ENCODE measurements at regions not wholly inside any gene's neighbourhood (a gene's known extent, or its start where the extent isn't known, plus 50 kb on each side); places are given as distances from the start of the nearest gene placed in this dataset.

- Histone ChIP-seq H3K36me3 (ENCODE audit: control insufficient read depth in 2 of 2, insufficient read depth in 2 of 2, low read length in 2 of 2) (no peaks in the 10 kb centered on the region), H3K9ac (ENCODE audit: low read depth in 1 of 2, low read length in 2 of 2) (no peak overlapping the region), H3K9me3 (ENCODE audit: control insufficient read depth in 2 of 2, low read length in 2 of 2) (no peaks in the 10 kb centered on the region), H3K27me3 (ENCODE audit: control insufficient read depth in 2 of 2, insufficient read depth in 2 of 2, low read length in 2 of 2) (peaks cover 0 to 7% of the 10 kb centered on the region in 2 donors), H3K4me3 (ENCODE audit: low read length in 2 of 2) (no peak overlapping the region), H3K4me1 (ENCODE audit: control insufficient read depth in 2 of 2, insufficient read depth in 2 of 2, low read length in 2 of 2) (no peaks in the 10 kb centered on the region), H3K27ac (ENCODE audit: low read depth in 2 of 2, low read length in 2 of 2) (no peak overlapping the region)
Observed at GRCh38 chr15:70158309-70159000, 60.7 kb upstream of the TLE3 start.

GRCh38 chr15:70156671-70157271 lies 59.1 kb upstream of the TLE3 start:
- Histone ChIP-seq H3K4me1 (ENCODE audit: control insufficient read depth in 2 of 2, insufficient read depth in 2 of 2, low read length in 2 of 2) (no peaks in the 10 kb centered on the region), H3K27me3 (ENCODE audit: control insufficient read depth in 2 of 2, insufficient read depth in 2 of 2, low read length in 2 of 2) (peaks cover 0 to 9% of the 10 kb centered on the region in 2 donors), H3K36me3 (ENCODE audit: control insufficient read depth in 2 of 2, insufficient read depth in 2 of 2, low read length in 2 of 2) (no peaks in the 10 kb centered on the region), H3K9ac (ENCODE audit: low read depth in 1 of 2, low read length in 2 of 2) (no peak overlapping the region), H3K4me3 (ENCODE audit: low read length in 2 of 2) (no peak overlapping the region), H3K9me3 (ENCODE audit: control insufficient read depth in 2 of 2, low read length in 2 of 2) (no peaks in the 10 kb centered on the region), H3K27ac (ENCODE audit: low read depth in 2 of 2, low read length in 2 of 2) (no peak overlapping the region)

- H3K9ac ChIP-seq (ENCODE audit: low read depth in 1 of 2, low read length in 2 of 2): no peak overlapping the region
- H3K4me1 ChIP-seq (ENCODE audit: control insufficient read depth in 2 of 2, insufficient read depth in 2 of 2, low read length in 2 of 2): no peaks in the 10 kb centered on the region
- H3K4me3 ChIP-seq (ENCODE audit: low read length in 2 of 2): no peak overlapping the region
- H3K27me3 ChIP-seq (ENCODE audit: control insufficient read depth in 2 of 2, insufficient read depth in 2 of 2, low read length in 2 of 2): peaks cover 0 to 5% of the 10 kb centered on the region in 2 donors
- H3K27ac ChIP-seq (ENCODE audit: low read depth in 2 of 2, low read length in 2 of 2): no peak overlapping the region
- H3K9me3 ChIP-seq (ENCODE audit: control insufficient read depth in 2 of 2, low read length in 2 of 2): no peaks in the 10 kb centered on the region
- H3K36me3 ChIP-seq (ENCODE audit: control insufficient read depth in 2 of 2, insufficient read depth in 2 of 2, low read length in 2 of 2): no peaks in the 10 kb centered on the region
Observed at GRCh38 chr15:70154718-70155347, 57.1 kb upstream of the TLE3 start.

GRCh38 chr15:70153921-70154717 lies 56.4 kb upstream of the TLE3 start:
- Histone ChIP-seq H3K36me3 (ENCODE audit: control insufficient read depth in 2 of 2, insufficient read depth in 2 of 2, low read length in 2 of 2) (no peaks in the 10 kb centered on the region), H3K27ac (ENCODE audit: low read depth in 2 of 2, low read length in 2 of 2) (no peak overlapping the region), H3K4me3 (ENCODE audit: low read length in 2 of 2) (no peak overlapping the region), H3K4me1 (ENCODE audit: control insufficient read depth in 2 of 2, insufficient read depth in 2 of 2, low read length in 2 of 2) (no peaks in the 10 kb centered on the region), H3K9me3 (ENCODE audit: control insufficient read depth in 2 of 2, low read length in 2 of 2) (no peaks in the 10 kb centered on the region), H3K9ac (ENCODE audit: low read depth in 1 of 2, low read length in 2 of 2) (no peak overlapping the region), H3K27me3 (ENCODE audit: control insufficient read depth in 2 of 2, insufficient read depth in 2 of 2, low read length in 2 of 2) (peaks cover 0 to 5% of the 10 kb centered on the region in 2 donors)

- Histone ChIP-seq H3K4me3 (ENCODE audit: low read length in 2 of 2) (no peak overlapping the region), H3K27me3 (ENCODE audit: control insufficient read depth in 2 of 2, insufficient read depth in 2 of 2, low read length in 2 of 2) (peaks cover 0 to 2% of the 10 kb centered on the region in 2 donors), H3K9ac (ENCODE audit: low read depth in 1 of 2, low read length in 2 of 2) (no peak overlapping the region), H3K36me3 (ENCODE audit: control insufficient read depth in 2 of 2, insufficient read depth in 2 of 2, low read length in 2 of 2) (no peaks in the 10 kb centered on the region), H3K4me1 (ENCODE audit: control insufficient read depth in 2 of 2, insufficient read depth in 2 of 2, low read length in 2 of 2) (no peaks in the 10 kb centered on the region), H3K9me3 (ENCODE audit: control insufficient read depth in 2 of 2, low read length in 2 of 2) (no peaks in the 10 kb centered on the region), H3K27ac (ENCODE audit: low read depth in 2 of 2, low read length in 2 of 2) (no peak overlapping the region)
Observed at GRCh38 chr15:70152070-70152480, 54.4 kb upstream of the TLE3 start.

- H3K27ac ChIP-seq (ENCODE audit: low read depth in 2 of 2, low read length in 2 of 2): no peak overlapping the region
Observed at GRCh38 chr15:70151462-70151861, 53.7 kb upstream of the TLE3 start.

GRCh38 chr15:70151003-70151402 lies 53.3 kb upstream of the TLE3 start:
- H3K27ac ChIP-seq (ENCODE audit: low read depth in 2 of 2, low read length in 2 of 2): no peak overlapping the region
- H3K9me3 ChIP-seq (ENCODE audit: control insufficient read depth in 2 of 2, low read length in 2 of 2): no peaks in the 10 kb centered on the region
- no peaks in the 10 kb centered on the region for H3K36me3 ChIP-seq (ENCODE audit: control insufficient read depth in 2 of 2, insufficient read depth in 2 of 2, low read length in 2 of 2)
- H3K4me3 ChIP-seq (ENCODE audit: low read length in 2 of 2): no peak overlapping the region
- H3K27me3 ChIP-seq (ENCODE audit: control insufficient read depth in 2 of 2, insufficient read depth in 2 of 2, low read length in 2 of 2): peaks cover 0 to 2% of the 10 kb centered on the region in 2 donors
- no peak overlapping the region for H3K9ac ChIP-seq (ENCODE audit: low read depth in 1 of 2, low read length in 2 of 2)
- H3K4me1 ChIP-seq (ENCODE audit: control insufficient read depth in 2 of 2, insufficient read depth in 2 of 2, low read length in 2 of 2): no peaks in the 10 kb centered on the region

More at GRCh38 chr15:70151462-70151861, 53.7 kb upstream of the TLE3 start:
- no peaks in the 10 kb centered on the region for H3K4me1 ChIP-seq (ENCODE audit: control insufficient read depth in 2 of 2, insufficient read depth in 2 of 2, low read length in 2 of 2)
- H3K9me3 ChIP-seq (ENCODE audit: control insufficient read depth in 2 of 2, low read length in 2 of 2): no peaks in the 10 kb centered on the region
- no peak overlapping the region for H3K9ac ChIP-seq (ENCODE audit: low read depth in 1 of 2, low read length in 2 of 2)
- H3K27me3 ChIP-seq (ENCODE audit: control insufficient read depth in 2 of 2, insufficient read depth in 2 of 2, low read length in 2 of 2): peaks cover 0 to 2% of the 10 kb centered on the region in 2 donors
- no peaks in the 10 kb centered on the region for H3K36me3 ChIP-seq (ENCODE audit: control insufficient read depth in 2 of 2, insufficient read depth in 2 of 2, low read length in 2 of 2)
- H3K4me3 ChIP-seq (ENCODE audit: low read length in 2 of 2): no peak overlapping the region

GRCh38 chr15:70150405-70150747 lies 52.7 kb upstream of the TLE3 start:
- H3K27me3 ChIP-seq (ENCODE audit: control insufficient read depth in 2 of 2, insufficient read depth in 2 of 2, low read length in 2 of 2): peaks cover 0 to 2% of the 10 kb centered on the region in 2 donors
- no peak overlapping the region for H3K9ac ChIP-seq (ENCODE audit: low read depth in 1 of 2, low read length in 2 of 2)
- H3K4me3 ChIP-seq (ENCODE audit: low read length in 2 of 2): no peak overlapping the region
- no peaks in the 10 kb centered on the region for H3K36me3 ChIP-seq (ENCODE audit: control insufficient read depth in 2 of 2, insufficient read depth in 2 of 2, low read length in 2 of 2)
- no peak overlapping the region for H3K27ac ChIP-seq (ENCODE audit: low read depth in 2 of 2, low read length in 2 of 2)
- H3K9me3 ChIP-seq (ENCODE audit: control insufficient read depth in 2 of 2, low read length in 2 of 2): no peaks in the 10 kb centered on the region
- no peaks in the 10 kb centered on the region for H3K4me1 ChIP-seq (ENCODE audit: control insufficient read depth in 2 of 2, insufficient read depth in 2 of 2, low read length in 2 of 2)

- Histone ChIP-seq H3K36me3 (ENCODE audit: control insufficient read depth in 2 of 2, insufficient read depth in 2 of 2, low read length in 2 of 2) (no peaks in the 10 kb centered on the region), H3K27me3 (ENCODE audit: control insufficient read depth in 2 of 2, insufficient read depth in 2 of 2, low read length in 2 of 2) (peaks cover 0 to 2% of the 10 kb centered on the region in 2 donors), H3K9ac (ENCODE audit: low read depth in 1 of 2, low read length in 2 of 2) (no peak overlapping the region), H3K9me3 (ENCODE audit: control insufficient read depth in 2 of 2, low read length in 2 of 2) (no peaks in the 10 kb centered on the region), H3K4me3 (ENCODE audit: low read length in 2 of 2) (no peak overlapping the region), H3K27ac (ENCODE audit: low read depth in 2 of 2, low read length in 2 of 2) (no peak overlapping the region), H3K4me1 (ENCODE audit: control insufficient read depth in 2 of 2, insufficient read depth in 2 of 2, low read length in 2 of 2) (no peaks in the 10 kb centered on the region)
Observed at GRCh38 chr15:70149667-70150404, 52.1 kb upstream of the TLE3 start.

All from mucosa of rectum (tissue), 2 donors.